Amniotic epithelial cell (primary cell): ENCODE measurements at regions not wholly inside any gene's neighbourhood (a gene's known extent, or its start where the extent isn't known, plus 50 kb on each side); places are given as distances from the start of the nearest gene placed in this dataset.

Experiments used
- DNase-seq: peaks from one replicate; pipeline ENCODE4 v3.0.0-alpha.2; 2010; ENCODE audit warnings: low read depth

DNA sequence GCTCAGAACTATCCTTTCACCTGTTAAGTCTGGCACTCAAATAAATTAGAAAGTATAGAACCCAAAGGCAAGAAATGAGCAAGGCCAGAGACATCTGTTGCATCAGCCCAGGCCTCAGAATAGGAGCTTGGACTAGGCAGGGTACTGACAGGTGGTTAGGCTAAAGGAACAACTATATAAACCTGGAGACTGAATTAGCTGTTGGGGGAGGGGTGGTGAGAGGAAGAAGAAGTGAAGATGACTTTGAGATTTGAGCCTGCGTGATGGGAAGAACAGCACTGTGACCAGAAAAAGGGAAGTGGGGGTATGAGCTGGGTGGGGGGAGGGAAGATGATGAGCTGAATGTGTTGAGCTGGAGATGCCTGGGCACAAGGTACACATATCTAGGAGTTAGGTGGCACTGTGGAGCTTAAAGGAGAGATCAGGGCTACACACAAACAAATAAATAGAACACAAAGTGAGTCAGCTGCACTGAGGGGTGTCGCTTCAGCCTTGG is 244.7 kb downstream of the PTEN start:
- DNase-seq = no peak

DNA sequence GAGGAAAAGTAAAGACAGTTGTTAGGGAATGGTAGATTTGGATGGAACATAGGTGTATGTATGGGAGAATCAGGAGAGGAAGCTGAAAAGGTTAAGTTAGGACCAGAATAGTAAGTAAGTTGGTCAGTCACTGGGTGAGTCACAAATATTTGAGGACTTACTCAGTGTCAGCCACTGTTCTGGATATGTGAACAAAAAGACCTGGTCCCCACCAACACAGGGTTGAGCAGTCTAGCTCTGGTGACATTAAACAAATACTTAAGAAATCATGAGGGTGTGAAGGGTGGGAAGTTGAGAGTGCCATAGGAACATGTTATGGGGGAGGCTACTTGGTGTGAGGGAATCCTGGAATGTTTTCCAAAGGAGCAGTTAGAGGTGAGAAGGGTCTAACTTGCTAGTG is 246.9 kb downstream of the PTEN start:
- no peak for DNase-seq

DNA sequence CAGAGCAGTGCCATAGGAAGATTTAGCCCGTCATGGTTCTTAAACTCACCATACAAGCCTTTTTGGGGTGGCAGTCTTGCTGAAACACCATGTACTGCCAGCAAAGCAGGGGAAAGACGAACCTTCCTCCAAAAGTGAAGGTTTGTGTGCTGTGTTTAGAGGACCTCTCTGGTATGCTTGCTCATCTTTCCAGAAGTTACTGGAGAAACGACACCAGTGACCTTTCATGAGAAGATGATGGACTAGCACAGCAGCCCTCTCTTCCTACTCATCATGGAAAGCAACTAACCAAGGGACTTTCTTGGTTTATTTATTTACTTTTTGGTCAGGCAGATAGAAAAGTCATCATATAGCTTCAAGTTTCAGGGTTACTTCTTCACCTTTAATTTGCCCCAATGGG is 247.4 kb downstream of the PTEN start:
- DNase-seq = no peak

DNA sequence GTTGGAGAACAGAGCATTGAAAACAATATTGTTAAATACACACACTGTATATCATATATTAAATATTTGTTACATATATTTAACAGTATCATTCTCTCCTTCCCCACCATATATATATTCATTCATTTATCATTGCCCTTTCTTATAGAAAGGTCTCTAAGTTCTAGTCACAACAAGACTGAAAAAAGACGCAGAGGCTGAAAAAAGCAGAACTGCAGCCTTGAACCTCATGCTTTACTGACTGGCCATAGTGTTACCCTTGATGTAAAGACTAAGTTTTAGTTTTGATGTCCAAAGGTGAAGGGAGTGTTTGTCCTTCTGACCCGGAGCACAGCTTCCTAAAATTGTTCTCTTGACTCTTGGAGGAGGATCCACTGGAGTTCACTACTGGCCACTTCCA is 247.9 kb downstream of the PTEN start:
- DNase-seq = no peak

DNA sequence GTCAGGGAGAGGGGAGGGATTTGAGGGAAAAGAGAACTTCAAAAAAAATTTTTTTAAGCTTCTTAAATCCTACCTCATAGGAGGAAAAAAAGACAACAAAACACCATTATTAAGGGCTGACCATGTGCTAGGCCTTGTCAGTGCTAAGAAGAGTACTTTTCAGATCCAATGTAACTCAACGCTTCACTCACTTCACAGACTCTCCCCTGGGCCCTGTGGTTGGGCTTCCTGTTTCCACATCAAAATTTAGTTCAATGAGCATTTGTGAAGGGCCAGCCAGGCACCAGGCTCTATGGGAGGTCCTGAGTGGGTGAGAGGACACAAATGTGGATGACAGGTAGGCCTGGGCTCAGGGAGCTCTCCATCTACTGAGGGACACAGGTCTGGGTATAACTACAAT is 249.8 kb downstream of the PTEN start:
- DNase-seq = no peak

DNA sequence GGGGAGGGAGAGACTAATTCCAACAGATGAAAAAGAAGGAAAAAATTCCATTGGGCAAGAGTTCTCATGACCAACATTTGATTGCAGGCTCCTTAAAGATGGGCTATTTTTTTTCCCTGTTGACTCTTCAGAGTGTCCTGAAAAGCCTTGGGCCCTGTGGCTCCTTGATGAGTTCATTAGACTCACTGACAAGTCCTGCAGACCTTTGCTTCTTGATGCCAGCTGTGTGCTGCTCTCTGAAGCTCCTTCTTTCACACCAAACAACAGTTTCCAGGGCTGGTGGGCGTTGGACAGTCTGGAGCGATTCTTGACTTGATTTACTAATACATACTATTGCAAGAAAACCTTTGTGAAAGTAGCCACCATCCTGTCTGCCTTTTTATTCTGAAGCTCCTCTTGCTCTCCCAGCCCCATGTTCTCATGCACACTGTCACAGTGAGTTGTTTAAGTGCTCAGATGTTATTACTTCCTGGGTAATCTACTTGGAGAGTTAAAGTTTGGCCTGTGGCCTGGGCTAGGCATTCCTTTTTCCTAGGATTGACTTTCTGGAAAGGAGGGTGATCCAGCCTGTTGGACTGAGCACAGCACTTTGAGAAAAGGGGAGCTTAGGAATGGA is 250.3 kb downstream of the PTEN start:
- no peak for DNase-seq

DNA sequence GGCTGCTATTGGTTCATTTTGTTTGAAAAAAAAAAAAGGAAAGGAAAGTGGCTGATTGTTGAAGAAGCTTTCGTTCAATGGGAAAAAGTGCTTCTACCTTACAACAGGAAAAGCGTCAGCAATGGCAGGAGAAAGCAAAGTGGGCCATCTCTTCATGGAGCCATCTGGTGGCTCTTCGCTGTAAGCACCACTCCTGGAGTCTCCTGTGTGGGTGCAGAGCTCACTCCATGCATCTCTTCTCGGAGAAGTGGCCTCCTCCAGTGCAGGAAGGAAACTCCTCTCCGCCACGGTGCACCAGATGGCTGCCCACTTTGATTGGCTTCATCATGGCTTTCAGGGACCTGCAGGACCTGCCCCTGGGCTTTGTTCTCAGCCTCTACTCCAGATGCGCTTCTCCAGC is 250.9 kb downstream of the PTEN start:
- no peak for DNase-seq

DNA sequence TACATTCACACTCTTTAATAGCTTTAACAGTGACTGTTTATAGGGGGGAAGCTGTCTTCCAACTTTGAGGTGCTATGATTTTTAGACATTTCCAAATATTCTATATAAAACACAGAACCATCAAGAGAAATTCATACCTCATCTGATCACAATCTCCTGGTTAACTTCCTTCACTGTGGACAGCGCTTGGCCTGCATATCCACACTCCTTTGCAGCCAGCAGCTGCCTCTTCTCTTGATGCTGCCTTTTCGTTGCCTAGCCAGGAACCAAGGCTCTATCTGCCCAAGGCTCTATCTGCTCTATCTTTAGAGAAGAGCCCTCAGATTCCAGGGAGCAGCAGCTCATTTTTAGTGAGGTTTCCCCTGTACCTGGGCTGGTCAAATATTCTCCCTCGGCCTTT is 252.0 kb downstream of the PTEN start:
- no peak for DNase-seq

DNA sequence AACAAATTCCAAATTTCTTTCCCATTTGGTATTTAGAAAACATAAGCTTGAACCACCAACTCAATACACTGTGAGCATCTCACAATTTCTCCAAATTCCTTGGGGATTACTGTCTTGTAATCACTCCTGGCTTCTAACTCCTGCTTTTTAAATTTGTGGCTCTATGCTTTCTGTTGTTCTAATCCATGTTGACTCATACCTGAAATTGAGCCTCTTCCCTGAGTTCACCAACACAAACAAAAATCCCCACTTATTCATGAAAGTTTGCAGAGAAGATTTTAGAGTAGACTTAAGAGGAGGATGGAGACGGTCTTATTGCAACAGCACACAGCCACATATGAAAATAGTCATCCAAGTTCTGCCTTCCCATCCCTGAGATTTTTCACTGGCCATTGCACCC is 252.5 kb downstream of the PTEN start:
- peak; percentile 79 for DNase-seq

DNA sequence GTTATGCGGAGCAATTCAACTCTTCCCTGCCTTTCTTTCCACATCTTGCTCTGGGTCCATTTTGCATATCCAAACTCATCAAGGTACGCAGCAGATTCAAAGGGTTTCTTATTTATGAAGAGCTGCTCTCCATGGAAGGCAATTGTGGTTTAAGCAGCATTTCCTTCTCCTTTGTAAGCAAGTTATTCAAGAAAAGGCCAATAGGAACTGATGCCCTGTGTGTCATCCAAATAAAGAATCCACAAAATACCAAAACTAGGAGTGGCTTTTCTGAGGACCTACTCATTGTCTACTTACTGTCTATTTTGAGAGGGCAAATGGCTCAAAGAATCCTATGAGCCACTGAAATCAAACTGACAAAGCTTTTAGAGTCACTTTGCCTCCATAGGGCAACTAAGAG is 253.1 kb downstream of the PTEN start:
- no peak for DNase-seq

DNA sequence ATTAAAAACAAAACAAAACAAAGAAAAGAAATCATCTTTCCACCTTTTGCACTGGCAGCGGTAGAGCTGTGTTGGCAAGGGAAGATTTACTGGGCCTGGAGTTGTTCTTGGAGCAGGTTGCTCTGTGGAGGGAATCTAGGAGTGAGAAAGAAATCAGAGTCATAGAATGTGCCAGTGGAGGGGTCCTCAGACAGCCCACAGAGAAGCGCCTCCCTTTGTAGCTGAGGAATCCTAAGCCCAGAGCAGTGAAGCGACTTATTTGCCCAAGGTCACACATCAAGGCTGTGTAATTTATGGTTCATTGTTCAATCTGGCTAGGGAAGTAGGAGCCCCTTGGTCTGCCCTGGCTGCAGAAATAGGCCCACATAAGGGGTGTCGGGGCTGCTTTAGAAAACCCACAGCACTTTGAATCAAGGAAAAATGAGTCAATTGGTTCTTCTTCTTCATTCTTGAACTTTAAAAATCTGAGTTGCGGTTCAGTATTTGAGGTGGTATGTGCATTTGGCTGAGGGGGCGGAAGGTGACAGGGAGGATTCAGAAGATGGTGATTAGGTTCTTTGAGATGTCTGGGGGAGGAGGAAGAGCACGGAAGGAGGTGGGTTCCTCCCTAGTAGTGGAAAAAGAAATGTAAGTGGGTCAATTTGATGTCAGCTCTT is 253.7 kb downstream of the PTEN start:
- DNase-seq = peak; percentile 37

DNA sequence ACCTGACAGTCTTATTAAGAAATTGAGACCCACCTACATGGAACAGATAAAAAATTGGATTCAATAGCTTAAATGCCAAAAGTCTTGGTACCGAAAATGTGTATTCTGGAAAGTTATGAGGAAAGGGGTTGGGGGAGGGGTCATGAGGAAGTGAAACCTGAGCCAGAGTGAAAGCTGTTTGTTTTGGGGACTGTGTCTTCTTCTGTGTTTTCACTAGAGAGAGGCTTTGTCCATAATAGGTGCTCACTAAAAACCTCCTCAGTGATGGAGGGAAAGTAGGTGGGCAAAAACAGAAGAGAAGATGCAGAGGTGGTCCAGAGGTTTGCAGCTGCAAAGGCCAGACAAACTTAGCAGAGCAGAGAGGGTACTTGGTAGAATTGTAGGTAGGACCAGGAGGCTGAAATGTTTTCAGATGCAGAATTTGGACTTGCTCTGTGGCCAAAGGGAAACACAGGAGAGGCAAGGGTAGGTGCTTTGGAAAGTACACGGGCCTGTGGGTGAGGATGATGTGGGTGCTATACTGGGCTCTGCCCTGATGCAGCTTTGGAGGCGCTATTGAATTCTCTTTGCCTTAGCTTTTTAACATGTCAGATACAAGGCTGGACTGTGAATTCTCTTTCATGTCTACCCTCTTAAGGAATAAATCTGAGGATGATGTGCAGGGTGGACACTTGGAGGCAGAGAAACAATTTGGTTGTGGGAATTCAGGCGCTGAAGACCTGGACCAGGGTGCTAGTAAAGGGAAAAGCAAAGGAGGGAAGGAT is 254.6 kb downstream of the PTEN start:
- DNase-seq = no peak

DNA sequence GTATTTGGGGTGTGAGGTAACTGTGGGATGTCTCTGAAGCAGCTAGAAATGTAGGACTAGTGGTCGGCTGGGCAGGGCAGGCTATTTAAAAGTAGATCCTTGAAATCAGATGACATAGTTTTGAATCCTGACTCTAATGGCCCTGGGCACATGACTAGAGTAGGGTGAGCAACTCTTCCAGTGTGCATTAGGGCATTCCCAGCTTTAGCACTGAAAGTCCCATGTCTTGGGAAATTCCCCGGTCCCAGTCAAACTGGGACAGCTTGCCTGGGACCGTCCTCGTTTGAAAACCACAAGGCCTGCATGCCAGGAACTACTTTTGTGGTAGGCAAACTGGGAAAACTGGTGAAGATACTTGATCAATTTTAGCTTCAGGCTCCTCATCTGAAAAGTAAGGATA is 255.3 kb downstream of the PTEN start:
- DNase-seq = no peak

DNA sequence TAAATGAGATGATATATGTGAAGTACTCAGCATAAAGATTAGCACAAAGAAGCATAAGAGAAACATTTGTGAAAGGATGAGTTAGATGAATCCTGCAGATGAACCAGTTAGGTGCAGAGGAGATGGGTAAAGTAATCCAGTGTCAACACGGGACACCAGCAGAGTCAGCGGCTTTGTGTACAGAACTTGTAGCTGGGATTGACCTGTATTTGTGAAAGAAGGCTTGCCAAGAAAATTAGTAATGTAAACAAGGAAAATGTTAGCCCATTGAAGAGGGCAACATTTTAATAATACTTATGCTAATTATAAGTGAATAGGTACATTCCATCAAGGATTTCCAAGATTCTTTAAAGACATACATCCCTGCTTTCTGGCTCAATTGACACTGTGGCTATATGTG is 255.7 kb downstream of the PTEN start:
- DNase-seq = no peak

DNA sequence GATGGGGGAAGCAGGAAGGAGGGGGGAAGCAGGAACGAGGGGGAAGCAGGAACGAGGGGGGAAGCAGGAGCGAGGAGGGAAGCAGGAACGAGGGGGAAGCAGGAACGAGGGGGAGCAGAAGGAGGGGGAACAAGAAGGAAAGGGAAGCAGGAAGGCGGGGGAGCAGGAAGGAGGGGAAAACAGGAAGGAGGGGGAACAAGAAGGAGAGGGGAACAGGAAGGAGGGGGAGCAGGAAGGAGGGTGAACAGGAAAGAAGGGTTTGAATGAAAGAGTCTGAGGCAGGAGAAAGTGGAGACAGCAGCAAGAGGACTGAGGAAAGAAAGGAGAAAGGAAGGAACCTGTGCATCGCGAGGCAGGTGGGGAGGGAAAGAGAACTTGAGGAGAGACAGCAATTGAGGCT is 256.6 kb downstream of the PTEN start:
- no peak for DNase-seq

DNA sequence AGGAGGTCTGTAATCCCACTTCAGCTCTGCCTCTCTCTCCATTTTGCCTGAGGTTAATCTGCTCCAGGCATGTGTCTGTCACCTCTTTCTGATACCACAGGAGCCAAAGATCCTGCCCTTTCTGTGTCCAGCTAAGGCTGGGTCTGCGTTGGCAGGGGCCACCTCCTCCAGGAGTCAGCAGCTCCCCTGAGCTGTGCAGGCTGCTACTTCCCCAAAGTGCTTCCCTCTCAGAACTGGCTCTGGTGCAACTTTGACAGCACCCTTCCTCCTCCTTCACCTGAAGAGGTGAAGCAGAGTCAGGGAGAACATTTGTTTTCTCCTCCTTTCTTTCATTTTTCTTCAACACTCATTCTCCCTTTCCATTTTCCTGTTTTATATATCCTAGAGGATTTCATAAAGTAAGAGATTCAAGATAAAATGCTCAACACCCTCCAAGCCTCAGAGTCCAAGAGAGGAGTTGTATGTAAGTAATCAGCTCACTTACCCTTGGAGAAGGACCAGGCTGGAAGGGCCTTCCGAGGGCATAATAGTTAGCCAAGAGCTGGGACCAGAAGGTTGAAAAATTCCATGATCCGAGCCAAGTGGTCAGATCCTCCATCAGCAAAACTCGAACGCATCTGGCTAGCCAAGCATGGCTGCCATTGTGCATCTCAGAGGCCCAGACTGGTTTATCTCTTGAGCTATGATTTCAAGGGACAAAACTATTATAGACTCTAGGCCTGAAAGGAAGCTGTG is 257.3 kb downstream of the PTEN start:
- no peak for DNase-seq

DNA sequence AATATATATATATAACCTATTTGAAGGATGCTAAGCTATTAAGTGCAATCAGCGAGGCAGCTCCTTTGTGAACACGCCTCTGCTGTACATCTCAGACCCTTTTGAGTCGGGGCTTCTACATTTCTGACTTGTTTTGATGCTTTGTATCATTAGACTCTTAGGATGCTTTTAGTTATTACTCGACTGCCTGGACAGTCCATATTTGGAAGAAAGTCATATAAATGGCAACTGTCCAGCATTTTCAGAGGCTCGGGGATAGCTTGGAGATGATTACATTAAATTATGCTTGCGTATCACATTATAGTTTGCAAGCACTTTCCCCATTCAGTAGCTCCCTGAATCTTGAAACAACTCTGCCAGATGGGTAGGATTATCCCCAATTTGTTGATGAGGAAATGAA is 257.9 kb downstream of the PTEN start:
- no peak for DNase-seq

DNA sequence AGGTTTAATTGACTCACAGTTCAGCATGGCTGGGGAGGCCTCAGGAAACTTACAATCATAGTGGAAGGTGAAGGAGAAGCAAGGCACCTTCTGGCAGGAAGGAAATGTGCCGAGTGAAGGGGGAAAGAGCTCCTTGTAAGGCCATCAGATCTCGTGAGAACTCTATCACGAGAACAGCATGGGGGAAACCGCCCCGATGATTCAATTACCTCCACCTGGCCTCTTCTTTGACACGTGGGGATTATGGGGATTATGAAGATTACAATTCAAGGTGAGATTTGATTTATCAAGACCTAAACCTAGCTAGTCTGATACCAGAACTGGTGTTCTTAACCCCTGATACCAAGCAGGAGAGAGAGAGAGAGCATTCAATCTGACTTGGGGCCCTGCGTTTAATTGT is 258.7 kb downstream of the PTEN start:
- DNase-seq = no peak

DNA sequence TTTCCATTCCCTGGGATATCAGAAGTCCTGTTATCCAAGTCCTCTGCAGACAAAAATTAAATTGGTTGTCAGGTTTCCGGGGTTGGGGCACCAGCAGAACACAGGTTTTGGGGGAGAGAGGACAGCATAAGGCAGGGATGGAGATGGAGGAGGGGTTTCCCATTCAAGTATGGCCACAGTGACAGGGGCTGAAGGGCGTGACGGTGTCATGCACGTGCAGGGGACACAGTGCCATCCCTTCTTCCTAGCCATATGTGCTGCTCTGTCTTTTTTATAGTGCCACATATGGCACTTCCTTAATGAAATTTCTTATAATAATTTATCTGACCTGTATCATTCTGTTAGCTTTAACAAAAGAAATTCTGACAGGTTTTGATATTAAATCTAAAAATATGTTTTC is 259.2 kb downstream of the PTEN start:
- no peak for DNase-seq

DNA sequence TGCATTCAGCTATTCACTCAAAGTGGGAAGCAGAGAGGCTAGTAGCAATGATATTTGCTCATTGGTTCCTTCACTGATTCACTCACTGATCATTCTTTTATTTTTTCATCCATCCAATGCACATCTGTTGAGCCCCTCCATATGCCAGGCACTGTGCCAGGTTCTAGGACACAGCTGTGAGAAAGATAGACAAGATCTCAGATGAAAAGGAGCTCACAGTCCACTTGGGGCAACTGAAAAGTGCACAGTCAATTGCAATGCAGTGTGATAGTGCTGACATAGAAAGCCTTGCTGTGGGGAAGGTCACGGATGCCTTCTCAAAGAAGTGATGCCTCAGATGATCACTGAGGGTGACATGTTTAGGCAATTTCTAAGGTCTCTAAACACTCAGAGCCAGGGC is 262.3 kb downstream of the PTEN start:
- DNase-seq = no peak

DNA sequence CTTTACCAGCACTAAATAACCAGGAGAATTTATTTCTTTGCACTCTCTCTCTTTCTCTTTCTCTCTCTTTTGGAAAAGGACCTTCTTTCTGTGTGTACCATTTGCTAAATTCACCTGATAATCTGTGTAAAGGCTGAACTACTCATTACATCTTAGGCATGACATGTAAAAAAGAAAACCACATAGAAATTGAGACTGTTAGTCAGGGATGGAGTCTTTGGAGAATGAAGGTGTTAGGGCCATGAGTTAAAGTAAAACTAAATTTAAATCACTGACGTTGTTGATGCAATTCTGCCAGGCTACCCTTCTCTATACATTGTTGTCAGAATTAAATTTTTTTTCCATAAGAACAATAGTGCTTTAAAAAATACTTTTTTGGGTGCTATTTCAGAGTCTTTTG is 263.3 kb downstream of the PTEN start:
- DNase-seq = no peak

DNA sequence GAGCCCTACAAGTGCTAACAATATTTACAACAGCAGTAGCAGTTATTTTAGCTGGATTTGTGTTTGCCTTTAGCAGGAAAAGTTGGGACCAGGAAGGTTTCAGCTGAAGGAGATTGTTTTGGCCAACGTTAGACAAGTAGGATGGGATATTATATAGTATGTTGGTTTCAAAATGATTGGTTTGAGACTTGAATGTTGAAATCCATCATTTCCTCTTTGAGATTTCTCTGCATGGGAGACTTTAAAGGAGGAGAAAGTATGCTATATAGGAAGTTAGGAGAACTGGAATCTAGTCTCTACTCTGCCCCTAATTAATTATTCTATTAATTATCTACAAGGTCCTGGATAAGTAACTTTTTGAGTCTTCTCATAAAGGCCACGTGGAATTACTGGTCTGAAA is 263.8 kb downstream of the PTEN start:
- DNase-seq = no peak

DNA sequence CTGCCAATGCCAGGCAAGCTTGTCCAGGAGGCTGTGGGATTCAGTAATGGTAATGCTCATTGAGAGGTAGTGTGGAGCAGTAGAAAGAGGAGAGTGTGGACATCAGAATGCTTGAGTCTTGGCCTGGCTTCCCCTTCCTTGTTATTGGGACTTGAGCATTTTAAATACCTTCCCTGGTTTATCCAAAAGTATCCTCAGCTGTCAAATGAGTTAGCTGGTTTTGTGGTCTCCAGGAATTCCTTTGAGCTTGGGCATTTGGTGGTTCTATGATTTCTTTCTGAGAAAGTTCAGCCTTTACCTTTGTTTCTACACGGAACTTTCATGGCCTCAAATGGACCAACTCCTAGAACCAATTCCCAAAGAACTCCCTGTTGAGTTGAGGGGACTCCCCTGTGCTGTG is 264.3 kb downstream of the PTEN start:
- DNase-seq = no peak
